Trophoblast cell (in vitro differentiated cells and primary cell): ENCODE measurements at regions not wholly inside any gene's neighbourhood (a gene's known extent, or its start where the extent isn't known, plus 50 kb on each side); places are given as distances from the start of the nearest gene placed in this dataset.

Experiments
- DNase-seq, 2 donors: peaks; one replicate each; pipeline ENCODE4 v3.0.0-alpha.2; 2016
- H2AFZ ChIP-seq: 2 replicates; pipeline ENCODE4 v1.6.1; 2013; ENCODE audit warnings: low read length, moderate library complexity, mild to moderate bottlenecking; ENCODE audit not compliant: insufficient read depth, poor library complexity
- H2AK5ac ChIP-seq: 2 replicates; pipeline ENCODE4 v1.6.1; 2013; ENCODE audit warnings: mild to moderate bottlenecking, low read length
- H2BK120ac ChIP-seq: 2 replicates; pipeline ENCODE4 v1.6.1; 2013; ENCODE audit warnings: low read length, mild to moderate bottlenecking, moderate library complexity; ENCODE audit not compliant: insufficient read depth, poor library complexity
- H2BK12ac ChIP-seq: 2 replicates; pipeline ENCODE4 v1.6.1; 2013; ENCODE audit warnings: mild to moderate bottlenecking, low read length, moderate library complexity
- H2BK5ac ChIP-seq: 2 replicates; pipeline ENCODE4 v1.6.1; 2013; ENCODE audit warnings: low read length, low read depth, moderate library complexity, mild to moderate bottlenecking; ENCODE audit not compliant: poor library complexity
- H3K14ac ChIP-seq: 2 replicates; pipeline ENCODE4 v1.6.1; 2013; ENCODE audit warnings: mild to moderate bottlenecking, low read length
- H3K18ac ChIP-seq: 2 replicates; pipeline ENCODE4 v1.6.1; 2013; ENCODE audit warnings: mild to moderate bottlenecking, low read length
- H3K23ac ChIP-seq: 2 replicates; pipeline ENCODE4 v1.6.1; 2013; ENCODE audit warnings: low read length
- H3K27ac ChIP-seq: 2 replicates; pipeline ENCODE4 v1.5.1; 2013; ENCODE audit warnings: low read depth, mild to moderate bottlenecking, inconsistent platforms, low read length, moderate library complexity
- H3K27me3 ChIP-seq: 2 replicates; pipeline ENCODE4 v1.6.1; 2013; ENCODE audit warnings: inconsistent platforms, mild to moderate bottlenecking, low read length, moderate library complexity; ENCODE audit not compliant: insufficient read depth
- H3K36me3 ChIP-seq, 2 experiments: 1 replicate in 1 of 2; 2 replicates in 1 of 2; pipeline ENCODE4 v1.6.1; 2013; ENCODE audit warnings: low read length in 2 of 2, mild to moderate bottlenecking in 2 of 2, moderate library complexity in 1 of 2; ENCODE audit not compliant: insufficient read depth in 2 of 2, control insufficient read depth in 1 of 2
- H3K4ac ChIP-seq: 2 replicates; pipeline ENCODE4 v1.6.1; 2013; ENCODE audit warnings: low read depth, mild to moderate bottlenecking, low read length, moderate library complexity
- H3K4me1 ChIP-seq, 2 experiments: 1 replicate in 1 of 2; 2 replicates in 1 of 2; pipeline ENCODE4 v1.6.1; 2013; ENCODE audit warnings: low read length in 2 of 2, mild to moderate bottlenecking in 2 of 2, moderate library complexity in 1 of 2; ENCODE audit not compliant: insufficient read depth in 2 of 2, control insufficient read depth in 1 of 2
- H3K4me2 ChIP-seq: 2 replicates; pipeline ENCODE4 v1.6.1; 2013; ENCODE audit warnings: inconsistent platforms, mild to moderate bottlenecking, low read length, moderate library complexity
- H3K4me3 ChIP-seq: 2 replicates; pipeline ENCODE4 v1.5.1; 2013; ENCODE audit warnings: mild to moderate bottlenecking, low read depth, low read length, inconsistent platforms
- H3K79me1 ChIP-seq: one replicate; pipeline ENCODE4 v1.6.1; 2013; ENCODE audit warnings: low read length
- H3K79me2 ChIP-seq: 2 replicates; pipeline ENCODE4 v1.6.1; 2013; ENCODE audit warnings: low read length, mild to moderate bottlenecking; ENCODE audit not compliant: control insufficient read depth, insufficient read depth, poor library complexity
- H3K9ac ChIP-seq: 2 replicates; pipeline ENCODE4 v1.6.1; 2013; ENCODE audit warnings: mild to moderate bottlenecking, low read length
- H3K9me3 ChIP-seq: 2 replicates; pipeline ENCODE4 v1.6.1; 2013; ENCODE audit warnings: low read depth, mild to moderate bottlenecking, control low read depth, inconsistent platforms, low read length; ENCODE audit not compliant: insufficient read depth
- H4K12ac ChIP-seq: 2 replicates; pipeline ENCODE4 v1.6.1; 2013; ENCODE audit warnings: low read depth, mild to moderate bottlenecking, low read length, moderate library complexity
- H4K8ac ChIP-seq: 2 replicates; pipeline ENCODE4 v1.6.1; 2013; ENCODE audit warnings: low read depth, mild to moderate bottlenecking, low read length, moderate library complexity
- H4K91ac ChIP-seq: one replicate; pipeline ENCODE4 v1.6.1; 2013; ENCODE audit warnings: low read depth, mild to moderate bottlenecking, low read length, moderate library complexity
- WGBS: extraction: QIAGEN DNeasy Blood & Tissue Kit; methylation state at CpG from one replicate; pipeline ENCODE4 v1.1.7; 2013; ENCODE audit warnings: missing lambda C conversion rate; ENCODE audit not compliant: insufficient read length, insufficient coverage; ENCODE audit errors: extremely low coverage; 5-methylcytosine and 5-hydroxymethylcytosine counted together

DNA sequence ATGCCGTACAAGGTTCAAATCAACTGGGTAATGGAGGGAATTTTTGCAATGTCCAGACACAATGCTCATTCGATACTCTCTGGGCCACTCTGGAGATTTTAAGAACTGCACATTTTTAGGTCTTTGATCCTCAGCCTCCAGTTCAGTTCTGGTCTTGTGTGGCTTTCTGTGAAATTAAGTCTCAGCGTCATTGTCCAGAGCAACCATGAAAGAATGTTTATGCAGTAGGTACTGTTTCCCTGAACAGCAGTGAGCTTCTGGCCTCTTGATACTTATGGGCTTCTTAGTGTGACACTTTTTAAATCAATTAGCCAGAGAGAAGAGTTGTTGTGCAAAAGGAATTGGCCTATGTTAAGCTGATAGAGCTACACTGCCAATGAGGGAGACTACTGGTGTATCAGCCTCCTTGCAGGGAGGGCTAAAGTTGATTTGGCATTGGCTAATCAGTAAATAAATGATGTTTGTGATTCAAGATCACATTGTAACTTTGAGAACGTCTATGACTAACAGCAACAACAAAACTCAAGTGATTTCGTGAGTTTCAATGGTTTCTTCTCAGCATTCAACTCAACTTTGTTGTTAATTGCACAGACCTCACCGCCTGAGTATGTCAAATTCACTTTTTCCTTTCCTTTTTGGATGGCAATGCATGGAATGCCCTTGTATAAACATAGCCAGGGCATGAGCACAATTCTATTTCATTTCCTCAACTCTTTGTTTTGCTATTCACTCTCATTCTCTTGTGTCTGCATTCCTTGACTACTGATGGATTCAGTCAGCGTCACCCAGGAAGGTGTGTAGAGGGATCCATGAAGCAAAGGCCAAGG is 85.1 kb downstream of the GJA1 start:
- Histone ChIP-seq H3K4ac (no peak overlapping the region), H3K14ac (no peak overlapping the region), H3K4me3 (no peak overlapping the region), H2BK12ac (peak overlapping the region; percentile 83), H3K23ac (no peak overlapping the region), H3K79me2 (no peaks in the 10 kb centered on the region), H3K4me1 (peaks cover 0 to 3% of the 10 kb centered on the region in 2 experiments), H4K12ac (no peak overlapping the region), H3K9ac (no peak overlapping the region), H3K27ac (peak overlapping the region; percentile 78), H3K18ac (no peak overlapping the region), H3K79me1 (peaks cover 2% of the 10 kb centered on the region), H2AFZ (no peak overlapping the region), H3K4me2 (peak overlapping the region; percentile 23), H3K27me3 (no peaks in the 10 kb centered on the region), H3K9me3 (no peaks in the 10 kb centered on the region), H4K8ac (no peak overlapping the region), H2BK5ac (peak overlapping the region; percentile 46), H3K36me3 (no peaks in the 10 kb centered on the region), H2AK5ac (no peak overlapping the region), H4K91ac (no peak overlapping the region), H2BK120ac (peak overlapping the region; percentile 38)
- WGBS, result no CpG with 5 or more reads among the region's 7 CpGs
- DNase-seq, result peak; percentile 52 to 82

GRCh38 chr6:121521164-121521555 is 85.7 kb downstream of the GJA1 start:
- no CpG with 5 or more reads among the region's 2 CpGs for whole genome bisulfite sequencing
- Histone ChIP-seq H3K4ac (no peak overlapping the region), H4K91ac (no peak overlapping the region)

GRCh38 chr6:121522265-121522664 is 86.8 kb downstream of the GJA1 start:
- peaks cover 0 to 3% of the 10 kb centered on the region in 2 experiments for H3K4me1 ChIP-seq
- no peak overlapping the region for H3K18ac ChIP-seq
- no peaks in the 10 kb centered on the region for H3K9me3 ChIP-seq
- H2BK12ac ChIP-seq, result peak overlapping the region; percentile 22
- no peaks in the 10 kb centered on the region for H3K79me2 ChIP-seq
- no peak overlapping the region for H3K4me2 ChIP-seq
- H3K23ac ChIP-seq, result no peak overlapping the region
- H3K27me3 ChIP-seq, result no peaks in the 10 kb centered on the region
- H3K79me1 ChIP-seq, result peaks cover 2% of the 10 kb centered on the region
- H2BK5ac ChIP-seq, result no peak overlapping the region
- H4K91ac ChIP-seq, result no peak overlapping the region
- H4K12ac ChIP-seq, result no peak overlapping the region
- H2AK5ac ChIP-seq, result no peak overlapping the region
- H2AFZ ChIP-seq, result no peak overlapping the region
- H2BK120ac ChIP-seq, result peak overlapping the region; percentile 76
- DNase-seq, result peak; percentile 53 to 65
- no CpG with 5 or more reads among the region's 2 CpGs for WGBS
- H3K4me3 ChIP-seq, result no peak overlapping the region
- H3K9ac ChIP-seq, result no peak overlapping the region
- H3K36me3 ChIP-seq, result no peaks in the 10 kb centered on the region
- peak overlapping the region; percentile 60 for H4K8ac ChIP-seq
- H3K4ac ChIP-seq, result no peak overlapping the region
- H3K14ac ChIP-seq, result no peak overlapping the region
- peak overlapping the region; percentile 46 for H3K27ac ChIP-seq

More at GRCh38 chr6:121521164-121521555, 85.7 kb downstream of the GJA1 start:
- H3K36me3 ChIP-seq, result no peaks in the 10 kb centered on the region
- no peaks in the 10 kb centered on the region for H3K79me2 ChIP-seq
- peak overlapping the region; percentile 43 for H2BK120ac ChIP-seq
- no peak overlapping the region for H3K14ac ChIP-seq
- no peak overlapping the region for H3K9ac ChIP-seq
- H3K18ac ChIP-seq, result no peak overlapping the region
- H3K4me3 ChIP-seq, result no peak overlapping the region
- H3K79me1 ChIP-seq, result peaks cover 2% of the 10 kb centered on the region
- no peak overlapping the region for H2AFZ ChIP-seq
- H3K4me2 ChIP-seq, result no peak overlapping the region
- DNase-seq, result peak in 1 of 2 donors; percentile 41
- H4K8ac ChIP-seq, result no peak overlapping the region
- H3K23ac ChIP-seq, result no peak overlapping the region
- no peaks in the 10 kb centered on the region for H3K9me3 ChIP-seq
- H3K4me1 ChIP-seq, result peaks cover 0 to 3% of the 10 kb centered on the region in 2 experiments
- no peak overlapping the region for H4K12ac ChIP-seq
- no peaks in the 10 kb centered on the region for H3K27me3 ChIP-seq
- H3K27ac ChIP-seq, result peak overlapping the region; percentile 38
- H2AK5ac ChIP-seq, result no peak overlapping the region
- no peak overlapping the region for H2BK12ac ChIP-seq
- H2BK5ac ChIP-seq, result no peak overlapping the region

- no CpG with 5 or more reads among the region's 3 CpGs for WGBS
- Histone ChIP-seq H3K4me1 (peaks cover 0 to 3% of the 10 kb centered on the region in 2 experiments), H3K9me3 (no peaks in the 10 kb centered on the region), H3K14ac (no peak overlapping the region), H3K27me3 (no peaks in the 10 kb centered on the region), H3K36me3 (no peaks in the 10 kb centered on the region), H3K27ac (peak overlapping the region; percentile 33), H3K9ac (no peak overlapping the region), H3K79me1 (peaks cover 2% of the 10 kb centered on the region), H3K4me2 (no peak overlapping the region), H3K4ac (no peak overlapping the region), H2BK120ac (no peak overlapping the region), H3K18ac (no peak overlapping the region), H2AFZ (no peak overlapping the region), H2AK5ac (no peak overlapping the region), H4K8ac (no peak overlapping the region), H2BK12ac (no peak overlapping the region), H3K23ac (no peak overlapping the region), H4K91ac (no peak overlapping the region), H2BK5ac (no peak overlapping the region), H3K79me2 (no peaks in the 10 kb centered on the region), H3K4me3 (no peak overlapping the region), H4K12ac (no peak overlapping the region)
- no peak for DNase-seq
Observed at GRCh38 chr6:121522771-121523386, 87.4 kb downstream of the GJA1 start.
